OCI-LY1 (cell line): ENCODE measurements at regions not wholly inside any gene's neighbourhood (a gene's known extent, or its start where the extent isn't known, plus 50 kb on each side); places are given as distances from the start of the nearest gene placed in this dataset.

Experiments
- H2AFZ ChIP-seq: fragments of 200-600 bp; sonication (generic), shearing (Covaris generic); 2 replicates; pipeline ENCODE4 v1.6.0; 2014; ENCODE audit warnings: antibody characterized with exemption, mild to moderate bottlenecking, low read length
- H3F3A ChIP-seq: fragments of 200-600 bp; sonication (generic), shearing (Covaris generic); 2 replicates; pipeline ENCODE4 v1.6.0; 2014; ENCODE audit warnings: mild to moderate bottlenecking, antibody characterized with exemption, low read length, moderate library complexity; ENCODE audit not compliant: insufficient read depth
- H3K27ac ChIP-seq: fragments of 200-600 bp; sonication (generic); 2 replicates; pipeline ENCODE4 v1.5.1; 2014; ENCODE audit warnings: low read length, mixed run types, mild to moderate bottlenecking, low read depth; ENCODE audit not compliant: poor library complexity, severe bottlenecking
- H3K27me3 ChIP-seq: fragments of 200-600 bp; sonication (generic); 2 replicates; pipeline ENCODE4 v1.6.0; 2014; ENCODE audit warnings: antibody characterized with exemption, mild to moderate bottlenecking, low read length, moderate library complexity; ENCODE audit not compliant: insufficient read depth
- H3K36me3 ChIP-seq: fragments of 200-600 bp; sonication (generic); 2 replicates; pipeline ENCODE4 v1.6.1; 2014; ENCODE audit warnings: mild to moderate bottlenecking, antibody characterized with exemption, low read length, moderate library complexity, mixed read lengths; ENCODE audit not compliant: insufficient read depth
- H3K4me1 ChIP-seq: fragments of 200-600 bp; sonication (generic); 2 replicates; pipeline ENCODE4 v1.5.1; 2014; ENCODE audit warnings: mild to moderate bottlenecking, low read length, moderate library complexity; ENCODE audit not compliant: insufficient read depth, severe bottlenecking
- H3K4me2 ChIP-seq: fragments of 200-600 bp; sonication (generic), shearing (Covaris generic); 2 replicates; pipeline ENCODE4 v1.6.1; 2014; ENCODE audit warnings: low read length
- H3K4me3 ChIP-seq: fragments of 200-600 bp; sonication (generic); 2 replicates; pipeline ENCODE4 v1.5.1; 2014; ENCODE audit warnings: low read length, low read depth, mild to moderate bottlenecking, mixed read lengths; ENCODE audit not compliant: poor library complexity, severe bottlenecking
- H3K79me2 ChIP-seq: fragments of 200-600 bp; shearing (Covaris generic); 2 replicates; pipeline ENCODE4 v1.6.1; 2016; ENCODE audit warnings: mixed run types, low read length, mixed read lengths; ENCODE audit not compliant: insufficient read depth
- H3K9ac ChIP-seq: fragments of 200-600 bp; sonication (generic), shearing (Covaris generic); 2 replicates; pipeline ENCODE4 v1.6.1; 2014; ENCODE audit warnings: mild to moderate bottlenecking, low read length, mixed read lengths
- H3K9me2 ChIP-seq: fragments of 200-600 bp; sonication (generic), shearing (Covaris generic); 2 replicates; pipeline ENCODE4 v1.6.1; 2014; ENCODE audit warnings: low read depth, mild to moderate bottlenecking, low read length, mixed read lengths
- H3K9me3 ChIP-seq: fragments of 200-600 bp; shearing (Covaris generic); 2 replicates; pipeline ENCODE4 v1.6.1; 2014; ENCODE audit warnings: low read length, mixed read lengths
- H4K20me1 ChIP-seq: fragments of 200-600 bp; sonication (generic), shearing (Covaris generic); 2 replicates; pipeline ENCODE4 v1.6.0; 2016; ENCODE audit warnings: mild to moderate bottlenecking, low read length; ENCODE audit not compliant: insufficient read depth
- EZH2 ChIP-seq: fragments of 200-600 bp; sonication (generic), shearing (Covaris generic); IDR thresholded peaks from 2 replicates; pipeline ENCODE4 v1.8.0; 2017; ENCODE audit warnings: borderline replicate concordance, mixed run types, mild to moderate bottlenecking, antibody characterized with exemption, low read length, moderate library complexity, mixed read lengths
- TF ChIP-seq, protein P1 (sequence below): fragments of 200-600 bp; sonication (generic), shearing (Covaris generic); IDR thresholded peaks from 2 replicates; pipeline ENCODE4 v1.5.1; 2017; ENCODE audit warnings: mild to moderate bottlenecking, antibody characterized with exemption, low read length, moderate library complexity, mixed read lengths

DNA sequence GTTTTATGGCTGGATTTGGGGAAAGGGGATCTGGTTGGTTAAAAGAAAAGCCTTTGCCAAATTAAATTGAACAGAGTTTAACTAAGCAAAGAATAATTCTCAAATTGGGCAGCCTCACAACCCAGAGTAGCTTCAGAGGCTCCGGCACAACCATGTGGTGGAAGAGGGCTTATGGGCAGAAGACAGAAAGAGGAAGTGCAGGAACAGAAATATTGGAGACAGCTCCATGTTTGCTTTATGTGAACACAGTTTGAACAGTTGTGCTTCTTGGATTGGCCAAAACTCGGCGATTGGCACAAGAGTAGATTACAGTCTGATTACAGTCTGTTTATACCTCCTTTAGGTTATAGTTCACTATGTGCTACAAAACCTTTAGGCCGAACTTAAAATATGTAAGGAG, 562.7 kb downstream of the TRIML1 start:
- Histone ChIP-seq H3K4me3 (no peak overlapping the region), H3K4me1 (no peaks in the 10 kb centered on the region), H3F3A (no peaks in the 10 kb centered on the region), H3K27me3 (no peaks in the 10 kb centered on the region), H4K20me1 (no peaks in the 10 kb centered on the region), H3K9me2 (no peaks in the 10 kb centered on the region), H2AFZ (no peak overlapping the region), H3K27ac (no peak overlapping the region), H3K36me3 (no peaks in the 10 kb centered on the region), H3K79me2 (no peaks in the 10 kb centered on the region), H3K9ac (no peak overlapping the region), H3K9me3 (no peaks in the 10 kb centered on the region), H3K4me2 (no peak overlapping the region)
- no peak for TF ChIP-seq EZH2
- TF ChIP-seq, protein P1, sequence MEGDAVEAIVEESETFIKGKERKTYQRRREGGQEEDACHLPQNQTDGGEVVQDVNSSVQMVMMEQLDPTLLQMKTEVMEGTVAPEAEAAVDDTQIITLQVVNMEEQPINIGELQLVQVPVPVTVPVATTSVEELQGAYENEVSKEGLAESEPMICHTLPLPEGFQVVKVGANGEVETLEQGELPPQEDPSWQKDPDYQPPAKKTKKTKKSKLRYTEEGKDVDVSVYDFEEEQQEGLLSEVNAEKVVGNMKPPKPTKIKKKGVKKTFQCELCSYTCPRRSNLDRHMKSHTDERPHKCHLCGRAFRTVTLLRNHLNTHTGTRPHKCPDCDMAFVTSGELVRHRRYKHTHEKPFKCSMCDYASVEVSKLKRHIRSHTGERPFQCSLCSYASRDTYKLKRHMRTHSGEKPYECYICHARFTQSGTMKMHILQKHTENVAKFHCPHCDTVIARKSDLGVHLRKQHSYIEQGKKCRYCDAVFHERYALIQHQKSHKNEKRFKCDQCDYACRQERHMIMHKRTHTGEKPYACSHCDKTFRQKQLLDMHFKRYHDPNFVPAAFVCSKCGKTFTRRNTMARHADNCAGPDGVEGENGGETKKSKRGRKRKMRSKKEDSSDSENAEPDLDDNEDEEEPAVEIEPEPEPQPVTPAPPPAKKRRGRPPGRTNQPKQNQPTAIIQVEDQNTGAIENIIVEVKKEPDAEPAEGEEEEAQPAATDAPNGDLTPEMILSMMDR, result no peak

DNA sequence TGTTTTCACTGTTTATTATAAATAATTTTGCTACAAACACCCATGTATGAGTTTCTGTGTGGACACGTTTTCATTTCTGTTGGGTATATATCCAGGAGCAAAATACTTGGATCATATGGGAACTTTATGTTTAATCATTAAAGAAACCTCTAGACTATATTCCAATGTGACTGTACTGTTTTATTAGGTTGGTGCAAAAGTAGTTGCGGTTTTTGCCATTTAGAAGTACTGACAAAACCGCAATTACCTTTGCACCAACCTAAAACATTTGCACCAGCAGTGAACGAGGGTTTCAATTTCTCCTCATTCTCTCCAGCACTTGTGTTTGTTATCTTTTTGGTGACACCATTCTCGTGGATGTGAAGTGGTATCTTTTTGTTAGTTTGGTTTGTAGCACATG, 565.0 kb downstream of the TRIML1 start:
- no peaks in the 10 kb centered on the region for H3K9me3 ChIP-seq

DNA sequence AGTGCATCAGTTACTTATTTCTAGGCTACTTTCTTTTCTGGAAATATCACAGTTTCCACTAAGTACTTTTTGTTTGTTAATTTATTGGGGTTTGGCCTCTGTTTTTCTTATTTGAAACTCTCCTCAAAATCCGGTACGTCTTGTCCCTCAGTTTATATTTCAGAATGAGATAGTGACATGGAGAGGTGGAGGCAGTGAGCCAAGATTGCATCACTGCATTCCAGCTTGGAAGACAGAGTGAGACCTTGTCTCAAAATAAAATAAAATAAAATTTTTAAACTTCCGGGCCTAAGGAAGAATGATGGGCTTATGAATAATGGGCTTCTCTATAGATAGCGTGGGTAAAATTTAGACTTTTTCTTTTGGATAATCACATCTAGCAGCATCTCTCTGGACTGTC, 567.8 kb downstream of the TRIML1 start:
- no peaks in the 10 kb centered on the region for H3K36me3 ChIP-seq
- no peak for TF ChIP-seq EZH2
- TF ChIP-seq, protein P1, result no peak
- no peaks in the 10 kb centered on the region for H4K20me1 ChIP-seq

More for the DNA sequence above, 565.0 kb downstream of the TRIML1 start:
- no peaks in the 10 kb centered on the region for H3K4me1 ChIP-seq
- no peaks in the 10 kb centered on the region for H3K9me2 ChIP-seq
- no peak overlapping the region for H3K27ac ChIP-seq
- no peaks in the 10 kb centered on the region for H3K27me3 ChIP-seq
- no peaks in the 10 kb centered on the region for H3K79me2 ChIP-seq
- no peaks in the 10 kb centered on the region for H4K20me1 ChIP-seq
- no peak overlapping the region for H3K9ac ChIP-seq
- H3F3A ChIP-seq, result no peaks in the 10 kb centered on the region
- H3K36me3 ChIP-seq, result no peaks in the 10 kb centered on the region
- H3K4me2 ChIP-seq, result no peak overlapping the region
- TF ChIP-seq EZH2, result no peak
- TF ChIP-seq, protein P1, result no peak
- no peak overlapping the region for H3K4me3 ChIP-seq
- no peak overlapping the region for H2AFZ ChIP-seq

More for the DNA sequence above, 567.8 kb downstream of the TRIML1 start:
- no peaks in the 10 kb centered on the region for H3K27me3 ChIP-seq
- no peaks in the 10 kb centered on the region for H3K4me1 ChIP-seq
- no peaks in the 10 kb centered on the region for H3K9me2 ChIP-seq
- no peak overlapping the region for H3K27ac ChIP-seq
- no peak overlapping the region for H3K9ac ChIP-seq
- H3K4me2 ChIP-seq, result no peak overlapping the region
- H3K79me2 ChIP-seq, result no peaks in the 10 kb centered on the region
- no peak overlapping the region for H3K4me3 ChIP-seq
- H2AFZ ChIP-seq, result no peak overlapping the region
- no peaks in the 10 kb centered on the region for H3F3A ChIP-seq
- no peaks in the 10 kb centered on the region for H3K9me3 ChIP-seq
